ENCODE measurements at regions not wholly inside any gene's neighbourhood (a gene's known extent, or its start where the extent isn't known, plus 50 kb on each side); places are given as distances from the start of the nearest gene placed in this dataset.
A peak's percentile ranks its signal among the peaks of the same experiment; 100 is the strongest.

- H3K4me3 ChIP-seq, result no peak overlapping the region
- TF ChIP-seq POLR2AphosphoS5 (IDR thresholded peaks at IDR 0.05) (no peak), CTCF (IDR thresholded peaks at IDR 0.05) (no peak), POLR2A (IDR thresholded peaks at IDR 0.05) (no peak), EP300 (IDR thresholded peaks at IDR 0.05) (no peak)
- H3K27me3 ChIP-seq, result no peaks in the 10 kb centered on the region
- no peaks in the 10 kb centered on the region for H3K4me1 ChIP-seq
- 93% methylated on average over 2 of the region's 2 CpGs for WGBS
- no peak overlapping the region for H3K27ac ChIP-seq
- H3K9me3 ChIP-seq, result no peaks in the 10 kb centered on the region
- no peaks in the 10 kb centered on the region for H3K36me3 ChIP-seq
- no peak for DNase-seq (ENCODE audit: low spot score in 2 of 2)
Measured at GRCh38 chr18:53702480-53702879, 522.0 kb downstream of the MBD2 start.

GRCh38 chr18:53701697-53702096 is 522.8 kb downstream of the MBD2 start:
- H3K36me3 ChIP-seq, result no peaks in the 10 kb centered on the region
- WGBS, result 50% methylated on average over 1 of the region's 1 CpG
- TF ChIP-seq CTCF (IDR thresholded peaks at IDR 0.05), result no peak
- H3K4me1 ChIP-seq, result no peaks in the 10 kb centered on the region
- H3K27me3 ChIP-seq, result no peaks in the 10 kb centered on the region
- H3K27ac ChIP-seq, result no peak overlapping the region
- no peak for DNase-seq (ENCODE audit: low spot score in 2 of 2)
- H3K4me3 ChIP-seq, result no peak overlapping the region
- H3K9me3 ChIP-seq, result no peaks in the 10 kb centered on the region

- 5% methylated on average over 2 of the region's 2 CpGs for WGBS
- Histone ChIP-seq H3K27me3 (no peaks in the 10 kb centered on the region), H3K27ac (no peak overlapping the region), H3K4me3 (no peak overlapping the region), H3K9me3 (no peaks in the 10 kb centered on the region), H3K36me3 (no peaks in the 10 kb centered on the region), H3K4me1 (no peaks in the 10 kb centered on the region)
- TF ChIP-seq CTCF (IDR thresholded peaks at IDR 0.05), result peak in 1 of 2 donors; percentile 12
- no peak for TF ChIP-seq POLR2AphosphoS5 (IDR thresholded peaks at IDR 0.05)
- no peak for DNase-seq (ENCODE audit: low spot score in 2 of 2)
Measured at GRCh38 chr18:53698907-53699306, 525.6 kb downstream of the MBD2 start.

GRCh38 chr18:53689886-53690285 is 534.6 kb downstream of the MBD2 start:
- DNase-seq (ENCODE audit: low spot score in 2 of 2), result no peak
- WGBS, result 89% methylated on average over 2 of the region's 2 CpGs
- Histone ChIP-seq H3K27ac (no peak overlapping the region), H3K4me1 (no peaks in the 10 kb centered on the region), H3K4me3 (no peak overlapping the region), H3K36me3 (no peaks in the 10 kb centered on the region), H3K27me3 (no peaks in the 10 kb centered on the region), H3K9me3 (no peaks in the 10 kb centered on the region)
- no peak for TF ChIP-seq POLR2AphosphoS5 (IDR thresholded peaks at IDR 0.05)
- no peak for TF ChIP-seq POLR2A (IDR thresholded peaks at IDR 0.05)
- TF ChIP-seq EP300 (IDR thresholded peaks at IDR 0.05), result no peak
- TF ChIP-seq CTCF (IDR thresholded peaks at IDR 0.05), result no peak

GRCh38 chr18:53686965-53687364 is 537.5 kb downstream of the MBD2 start:
- WGBS, result 81% methylated on average over 4 of the region's 4 CpGs
- Histone ChIP-seq H3K36me3 (no peaks in the 10 kb centered on the region), H3K4me1 (no peaks in the 10 kb centered on the region), H3K4me3 (no peak overlapping the region), H3K27me3 (no peaks in the 10 kb centered on the region), H3K27ac (no peak overlapping the region), H3K9me3 (no peaks in the 10 kb centered on the region)
- no peak for TF ChIP-seq EP300 (IDR thresholded peaks at IDR 0.05)
- TF ChIP-seq POLR2A (IDR thresholded peaks at IDR 0.05), result no peak
- TF ChIP-seq CTCF (IDR thresholded peaks at IDR 0.05), result no peak
- TF ChIP-seq POLR2AphosphoS5 (IDR thresholded peaks at IDR 0.05), result no peak
- no peak for DNase-seq (ENCODE audit: low spot score in 2 of 2)
